ENCODE measurements at regions not wholly inside any gene's neighbourhood (a gene's known extent, or its start where the extent isn't known, plus 50 kb on each side); places are given as distances from the start of the nearest gene placed in this dataset.

DNA sequence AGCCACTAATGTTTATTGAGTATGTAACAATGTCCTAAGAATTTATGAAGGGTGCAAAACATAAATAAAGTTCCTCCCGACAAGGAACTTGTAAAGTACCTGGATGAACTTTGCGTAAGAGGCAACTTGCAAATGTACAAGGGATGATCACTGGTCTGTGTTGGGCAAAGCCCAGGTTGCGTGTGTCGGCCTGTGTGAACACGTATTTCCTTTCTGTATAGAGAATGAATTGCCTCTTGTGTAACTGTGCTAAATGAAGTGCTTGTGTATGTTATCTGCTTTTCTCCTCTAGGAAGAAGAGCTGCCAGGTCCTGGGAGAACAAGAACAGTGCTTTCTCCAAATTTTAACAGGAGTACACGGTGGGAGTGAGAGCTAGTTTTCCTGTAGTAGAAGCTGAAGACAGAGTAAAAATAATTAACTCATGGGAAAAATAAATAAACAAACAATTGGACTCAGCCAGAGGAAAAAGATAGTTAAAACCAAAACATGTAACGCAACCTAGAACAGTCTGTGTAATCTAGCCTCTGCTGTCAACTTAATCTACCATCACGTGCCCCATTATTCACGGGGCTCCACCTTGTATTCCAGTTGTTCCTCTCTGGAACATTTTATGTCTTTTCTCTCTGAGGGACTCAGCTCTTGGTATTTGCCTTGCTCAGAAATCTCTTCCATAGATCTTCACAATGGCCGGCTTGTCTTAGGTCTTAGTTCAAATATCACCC lies 83.7 kb upstream of the RASGRP1 start:
- no peak for DNase-seq

DNA sequence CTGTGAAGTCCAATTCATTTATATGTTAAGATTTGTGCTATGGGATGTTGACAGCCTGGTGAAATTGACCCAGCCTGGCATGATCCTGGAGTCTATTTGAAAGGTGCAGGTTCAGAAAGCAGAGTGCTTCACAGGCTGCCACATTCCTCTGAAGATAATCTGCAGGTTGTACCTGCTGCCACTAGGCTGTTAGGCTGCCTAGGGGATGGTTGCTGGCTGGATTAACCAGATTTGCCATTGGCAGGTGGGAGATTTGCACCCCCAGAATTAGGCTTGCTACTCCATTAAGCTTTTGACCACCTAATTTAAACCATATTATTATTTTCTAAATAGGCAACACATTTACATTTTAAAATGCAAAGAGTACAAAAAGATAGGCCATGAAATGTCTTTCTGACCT lies 85.8 kb upstream of the RASGRP1 start:
- no peak for DNase-seq

DNA sequence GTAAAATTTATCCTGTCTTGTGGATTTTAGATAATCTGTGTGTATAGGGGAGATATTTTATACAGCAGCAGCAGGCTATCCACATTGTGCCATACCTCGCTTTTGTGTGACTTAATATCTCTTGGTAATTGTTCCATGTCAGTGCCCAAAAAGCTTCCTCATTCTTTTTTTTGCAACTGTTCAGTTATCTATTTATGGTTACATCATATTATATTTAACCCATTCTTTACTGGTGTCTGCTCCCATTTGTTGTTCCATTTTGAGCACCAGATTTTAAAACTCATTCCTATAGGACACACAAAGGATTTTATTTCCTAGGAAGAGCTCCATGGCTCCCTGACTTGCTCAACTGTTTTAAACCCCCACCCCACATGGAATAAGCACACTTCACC lies 86.3 kb upstream of the RASGRP1 start:
- no peak for DNase-seq

DNA sequence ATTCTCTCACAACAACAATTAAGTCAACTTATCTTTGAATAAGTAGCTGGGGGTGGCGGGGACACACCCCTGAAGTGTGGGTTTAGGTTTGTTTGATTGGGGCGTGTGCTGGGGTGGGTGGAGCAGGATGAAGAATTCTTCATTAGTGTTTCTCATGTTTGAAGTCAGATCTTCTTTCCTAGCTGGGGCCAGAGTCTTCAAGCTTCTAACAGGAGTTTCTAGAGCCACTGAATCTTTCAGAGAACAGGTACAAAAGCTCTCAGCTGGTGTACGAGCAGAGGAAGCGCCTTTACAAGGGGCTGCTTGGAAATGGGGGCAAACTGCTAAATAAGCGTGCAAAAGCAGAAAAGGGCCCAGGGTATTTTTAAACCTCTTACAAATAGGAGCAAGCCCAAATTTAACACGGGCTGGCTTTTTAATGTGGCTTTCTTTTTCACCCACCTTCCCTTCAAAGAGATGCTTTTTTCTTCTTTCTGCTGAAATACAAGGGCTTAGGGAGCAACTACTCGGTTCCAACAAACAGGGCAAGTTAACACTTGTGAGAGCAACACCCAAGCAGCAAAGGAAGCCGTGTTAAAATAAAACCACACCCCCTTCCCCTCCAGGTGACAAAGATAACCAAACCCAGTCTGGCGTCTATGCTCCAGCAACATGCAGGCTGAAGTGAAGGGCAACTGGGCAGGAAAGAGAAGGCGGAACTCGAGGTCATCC lies 86.9 kb upstream of the RASGRP1 start:
- DNase-seq, result no peak

DNA sequence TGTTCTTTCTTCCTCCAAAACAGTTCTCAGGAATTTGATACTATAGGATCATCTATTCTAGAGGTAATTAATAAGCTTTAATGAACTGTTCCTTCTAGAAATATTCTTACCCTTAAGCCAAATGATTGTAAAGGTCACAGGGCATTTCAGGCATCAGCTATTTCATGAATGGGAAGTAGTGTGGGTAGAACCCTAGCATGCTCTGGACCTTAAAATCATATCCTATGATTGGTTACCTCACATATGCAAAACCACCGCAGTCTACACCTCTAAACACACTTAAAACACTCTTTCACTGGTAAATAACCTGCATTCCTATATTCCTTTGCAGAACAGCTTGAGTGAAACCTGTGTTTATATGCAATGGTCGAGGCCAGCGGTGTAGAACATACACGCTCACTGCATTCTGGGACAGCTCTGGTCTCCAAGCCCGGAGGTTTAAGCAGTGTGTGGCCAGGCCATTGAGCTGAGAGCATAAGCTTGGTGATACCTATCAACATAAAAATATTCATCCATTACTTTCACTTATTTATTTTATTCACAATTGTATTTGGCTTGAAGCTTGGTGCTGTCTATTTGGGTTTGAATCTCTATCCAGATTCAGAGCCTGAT lies 87.7 kb upstream of the RASGRP1 start:
- no peak for DNase-seq

DNA sequence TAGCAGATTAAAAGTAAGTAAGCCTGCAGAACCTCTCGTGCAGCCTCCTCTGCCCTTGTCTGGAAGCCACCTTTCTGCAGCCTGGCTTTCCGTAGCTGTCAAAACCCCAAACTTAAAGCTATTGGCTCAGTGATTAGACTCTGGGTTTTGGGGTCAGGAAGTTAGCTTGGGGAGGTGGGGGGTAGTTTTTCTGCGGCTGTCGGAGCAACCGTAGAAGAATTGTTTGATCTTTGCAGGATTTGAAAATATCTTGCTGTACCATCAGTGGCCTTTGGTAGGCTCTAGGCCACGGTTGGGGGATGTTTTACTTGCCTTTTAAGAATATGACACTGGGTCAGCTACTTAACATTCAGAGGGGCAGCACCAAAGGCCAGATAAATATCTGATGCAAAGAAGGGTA lies 88.4 kb upstream of the RASGRP1 start:
- DNase-seq, result no peak

DNA sequence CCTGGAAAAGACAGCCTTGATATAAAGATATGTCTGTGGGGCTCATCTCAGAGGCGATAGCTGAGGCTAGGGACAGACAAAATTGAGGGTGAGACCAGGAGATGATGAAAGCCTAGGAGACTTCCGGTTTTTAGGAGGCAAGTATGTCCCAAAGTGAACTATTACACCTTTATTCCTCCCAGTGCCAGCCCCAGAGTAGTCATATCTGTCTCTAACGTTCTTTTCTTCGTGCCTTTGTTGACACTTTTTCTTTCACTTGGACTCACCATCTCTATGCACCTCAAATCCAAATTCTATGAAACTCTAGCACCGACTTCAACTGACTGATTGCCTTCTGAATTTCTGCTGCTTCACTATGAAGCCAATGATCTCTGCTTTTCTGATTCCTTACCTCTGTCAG lies 93.8 kb upstream of the RASGRP1 start:
- no peak for DNase-seq

DNA sequence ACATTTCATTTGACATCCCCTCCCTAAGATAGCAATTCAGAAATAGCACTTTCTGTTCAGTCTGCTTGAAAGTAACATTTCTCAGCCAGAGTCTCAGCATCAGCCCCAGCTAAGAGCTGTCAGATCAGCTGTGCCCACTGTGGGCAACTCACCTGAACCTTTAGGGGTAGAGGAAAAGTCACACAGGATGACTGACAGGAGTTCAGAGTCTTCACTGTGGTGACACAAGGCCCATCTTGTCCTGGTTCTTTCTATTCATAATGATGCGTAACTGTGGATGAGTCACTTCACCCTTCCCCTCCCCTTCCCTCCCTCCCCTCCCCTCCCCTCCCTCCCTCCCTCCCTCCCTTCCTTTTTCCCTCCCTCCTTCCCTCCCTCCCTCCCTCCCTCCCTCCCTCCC lies 96.1 kb upstream of the RASGRP1 start:
- peak; percentile 6 for DNase-seq

DNA sequence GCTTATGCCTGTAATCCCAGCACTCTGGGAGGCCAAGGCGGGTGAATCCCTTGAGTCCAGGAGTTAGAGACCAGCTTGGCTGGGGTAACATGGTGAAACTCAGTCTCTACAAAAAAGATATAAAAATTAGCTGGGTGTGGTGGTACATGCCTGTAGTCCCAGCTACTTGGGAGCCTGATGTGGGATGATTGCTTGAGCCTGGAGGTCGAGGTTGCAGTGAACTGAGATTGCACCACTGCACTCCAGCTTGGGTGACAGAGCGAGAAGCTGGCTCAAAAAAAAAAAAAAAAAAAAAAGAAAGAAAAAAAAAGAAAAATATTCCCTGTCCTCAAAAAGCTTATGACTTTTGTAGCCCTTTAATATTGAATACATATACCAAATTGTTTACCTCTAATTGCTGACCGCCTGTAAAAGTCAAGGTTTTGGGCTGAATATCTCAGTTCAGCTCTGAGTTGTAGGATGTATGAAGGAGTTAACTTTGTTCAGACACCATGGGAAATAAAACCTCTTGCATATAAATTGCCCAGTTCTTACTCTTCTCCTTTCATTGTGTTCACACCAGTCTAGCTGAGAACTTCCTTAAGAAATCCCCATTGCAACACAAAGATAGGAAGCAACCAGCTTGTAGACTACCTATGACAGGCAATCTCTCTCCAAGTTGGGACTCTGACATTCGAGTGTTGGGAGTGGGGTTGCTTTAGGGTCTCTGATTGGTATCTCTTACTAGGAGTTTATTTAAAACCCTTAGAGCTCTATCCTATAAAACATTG lies 97.6 kb upstream of the RASGRP1 start:
- no peak for DNase-seq

DNA sequence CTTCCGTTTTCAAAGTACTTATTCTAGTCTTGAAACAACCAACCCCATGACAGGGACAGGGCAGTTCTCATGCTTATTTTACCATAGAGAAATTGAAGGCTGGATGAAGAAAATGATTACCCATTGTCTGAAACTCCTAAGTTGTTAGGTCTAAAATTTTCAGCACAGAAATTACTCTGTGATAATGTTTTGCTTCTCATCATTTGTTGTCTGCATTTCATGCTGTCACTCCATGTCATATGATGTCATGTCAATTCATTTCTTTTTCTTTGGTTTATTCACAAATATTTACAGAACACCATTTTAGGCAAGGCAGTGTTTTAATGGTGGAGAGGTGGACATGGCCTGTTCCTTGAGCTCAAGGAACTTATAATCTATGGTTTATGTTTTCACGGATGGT lies 98.2 kb upstream of the RASGRP1 start:
- no peak for DNase-seq

DNA sequence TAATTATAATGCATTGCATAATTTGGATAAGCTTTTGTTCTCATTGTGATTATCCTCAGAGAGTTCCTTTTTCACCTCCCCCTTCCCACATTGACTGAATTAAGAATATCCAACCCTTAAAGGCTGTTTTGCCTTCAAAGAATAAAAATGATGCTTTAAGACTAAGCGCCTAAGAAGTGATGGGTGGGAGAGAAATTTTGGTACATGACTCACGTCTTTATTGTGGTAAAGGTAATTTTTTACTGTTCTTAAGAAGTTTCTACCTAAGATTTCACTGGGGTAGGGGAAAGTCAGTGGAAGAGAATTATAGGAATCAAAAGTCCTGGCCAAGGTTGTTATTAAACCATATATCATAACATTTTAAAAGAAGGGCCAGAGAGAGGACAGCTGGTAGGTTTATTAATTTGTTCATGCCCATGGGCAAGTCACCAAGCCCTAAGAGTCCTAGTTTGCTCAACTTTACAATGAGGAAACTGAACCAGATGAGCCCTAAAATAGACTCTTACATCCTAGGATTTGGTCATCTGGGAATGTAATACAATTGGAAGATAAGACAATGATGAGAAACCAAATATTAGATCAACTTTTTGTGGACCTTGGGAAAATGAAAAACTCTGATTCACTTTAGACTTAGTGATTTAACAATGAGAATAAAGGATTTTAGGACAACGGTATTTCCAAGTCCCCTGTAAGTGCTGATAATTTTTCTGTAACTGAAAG lies 101.1 kb upstream of the RASGRP1 start:
- no peak for DNase-seq

DNA sequence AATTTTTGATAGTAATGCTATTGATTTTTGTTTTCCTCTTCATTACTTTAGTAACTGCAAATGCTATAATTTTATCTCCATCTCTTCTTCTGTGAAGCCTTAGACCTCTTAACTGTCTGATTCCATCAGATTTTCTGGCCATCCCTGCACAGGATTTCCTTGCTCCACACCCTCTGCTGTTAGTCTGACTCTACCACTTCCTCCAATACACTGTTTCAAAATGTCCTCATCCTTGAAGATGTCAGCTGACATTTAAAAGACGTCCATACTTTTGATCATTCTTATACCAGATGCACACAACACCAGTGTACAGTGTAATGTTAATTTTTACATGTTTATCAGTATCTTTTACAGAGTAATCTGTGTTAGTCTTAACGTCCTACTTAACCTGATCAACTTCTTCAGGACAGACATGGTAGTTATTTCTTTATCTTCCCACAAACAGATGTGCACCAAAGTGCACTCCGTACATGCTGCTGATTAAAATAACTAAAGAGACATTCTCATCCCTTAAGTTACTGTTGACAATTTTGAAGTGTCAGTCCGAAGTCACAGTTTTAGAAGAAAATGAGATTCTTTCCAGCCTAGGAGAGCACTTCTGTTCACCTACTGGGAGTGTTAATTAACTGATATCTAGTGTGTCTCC lies 102.4 kb upstream of the RASGRP1 start:
- no peak for DNase-seq

DNA sequence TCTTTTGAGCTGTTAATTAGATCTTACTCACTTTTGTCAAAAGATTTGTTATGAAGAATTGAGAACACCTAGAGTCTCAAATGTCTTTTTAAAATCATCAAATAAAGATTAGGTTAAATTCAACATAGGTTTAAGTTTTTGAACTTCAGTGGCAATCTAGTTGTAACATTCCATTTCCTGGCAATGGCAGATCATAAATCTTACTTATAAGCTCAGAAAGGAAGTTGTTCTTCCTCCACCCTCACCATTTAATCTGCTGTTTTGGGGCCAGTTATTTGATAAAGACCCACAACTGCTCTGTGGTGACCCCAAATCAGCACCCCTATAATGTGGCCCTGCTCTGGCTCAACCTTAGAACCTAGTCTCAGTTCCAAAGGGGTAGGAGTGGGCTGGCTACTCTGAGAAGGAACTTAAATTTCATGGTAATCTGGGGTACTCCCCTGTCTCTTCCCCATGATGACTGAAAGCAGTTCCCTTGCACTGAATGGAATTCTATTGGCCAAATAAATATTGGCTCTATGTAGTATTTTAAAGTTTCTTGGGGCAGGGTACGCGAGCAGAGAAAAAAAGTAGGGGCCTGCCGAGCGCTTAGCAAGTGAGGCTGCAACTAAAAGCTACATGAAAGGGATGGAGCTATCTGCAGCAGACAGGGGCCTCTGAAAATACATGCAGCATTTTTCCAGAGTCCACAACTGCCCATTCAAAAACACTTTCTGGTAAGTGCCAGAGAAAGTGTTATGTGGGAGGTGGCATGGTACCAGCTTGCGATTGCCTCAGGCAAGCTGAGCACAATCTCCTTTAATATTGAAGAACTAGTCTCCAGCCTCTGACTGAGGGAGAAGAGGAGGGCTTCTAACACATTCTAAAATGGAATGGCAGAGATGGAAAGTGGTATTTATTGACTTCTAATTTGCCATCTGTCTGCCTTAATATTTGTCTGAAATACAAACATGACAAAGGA lies 103.6 kb upstream of the RASGRP1 start:
- peak; percentile 70 for DNase-seq

DNA sequence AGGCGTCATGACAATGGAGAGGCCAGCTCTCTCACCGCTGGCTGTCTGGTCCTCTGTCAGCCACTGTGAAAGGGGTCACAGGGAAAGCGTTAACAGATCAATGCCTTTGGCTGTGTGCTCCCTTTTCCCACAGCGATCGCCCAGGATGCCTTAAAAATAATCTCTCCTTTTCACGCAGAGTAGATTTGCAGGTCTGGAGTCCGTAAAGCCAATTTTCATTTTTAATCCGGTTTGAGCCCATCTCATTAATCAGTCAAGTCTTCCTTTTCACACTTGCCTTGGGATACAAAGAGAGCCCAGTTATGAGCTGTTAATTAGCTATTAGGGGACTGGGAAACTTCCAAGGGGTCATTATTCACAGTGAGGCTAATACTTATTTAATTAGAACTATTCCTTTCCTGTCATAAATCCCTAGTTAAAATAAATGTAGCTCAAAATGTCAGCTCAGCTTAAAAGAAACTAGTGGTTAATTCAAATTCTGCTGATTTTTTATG lies 104.3 kb upstream of the RASGRP1 start:
- DNase-seq, result peak; percentile 70

DNA sequence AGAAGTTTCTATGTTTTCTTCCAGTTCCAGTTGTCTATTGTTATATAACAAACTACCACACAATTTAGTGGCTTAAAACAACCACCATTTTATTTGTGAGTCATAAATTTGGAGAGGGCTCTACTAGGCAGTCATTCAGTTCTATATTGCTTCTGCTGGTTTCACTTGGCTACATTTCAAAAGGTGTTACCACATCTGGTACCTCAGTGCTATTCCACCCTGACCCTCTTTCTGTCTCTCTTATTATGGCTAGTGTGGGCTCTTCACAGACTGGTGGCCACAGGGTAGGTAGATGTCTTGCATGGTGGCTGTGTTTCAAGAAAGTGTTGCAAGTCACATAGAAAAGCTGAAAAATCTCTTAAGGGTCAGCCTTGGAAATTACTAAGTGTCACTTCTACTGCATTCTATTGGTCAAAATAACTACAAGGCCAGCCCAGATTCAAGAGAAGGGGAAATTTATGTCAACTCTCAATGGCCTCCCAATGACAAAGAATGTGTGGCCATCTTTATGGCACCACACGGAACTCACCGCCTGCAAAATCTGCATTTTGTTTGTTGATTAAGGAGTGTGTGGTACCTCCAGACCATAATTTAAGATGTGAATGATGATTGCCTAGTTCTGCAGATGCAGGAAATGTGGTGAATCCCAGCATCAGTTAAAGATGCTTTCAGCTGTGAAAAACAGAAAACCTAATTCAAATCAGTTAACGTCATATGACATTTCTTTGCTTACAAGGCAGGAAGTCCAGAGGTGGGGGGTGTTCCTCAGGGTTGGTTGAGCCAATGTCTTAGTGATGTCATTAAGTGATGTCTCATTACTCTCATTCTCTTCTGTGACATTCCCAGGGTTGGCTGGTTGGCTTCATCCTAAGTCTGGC lies 105.8 kb upstream of the RASGRP1 start:
- no peak for DNase-seq

DNA sequence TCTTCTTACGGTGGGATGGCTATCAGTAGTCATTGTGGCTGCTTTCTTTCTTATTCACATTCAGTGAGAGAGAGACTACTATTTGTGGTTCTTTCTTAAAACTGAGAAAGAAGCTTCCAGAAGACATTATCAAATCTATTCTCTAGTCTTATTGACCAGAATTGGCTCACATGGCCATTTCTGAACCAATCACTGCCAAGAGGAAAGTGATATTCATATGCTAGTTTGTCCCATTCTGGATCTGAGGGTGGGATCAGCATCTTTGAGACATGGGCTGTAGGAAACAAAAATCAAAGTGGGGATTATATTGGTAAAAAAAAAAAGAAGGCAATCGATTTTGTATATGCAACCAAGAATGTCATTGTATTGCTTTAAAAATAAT lies 106.4 kb upstream of the RASGRP1 start:
- no peak for DNase-seq

DNA sequence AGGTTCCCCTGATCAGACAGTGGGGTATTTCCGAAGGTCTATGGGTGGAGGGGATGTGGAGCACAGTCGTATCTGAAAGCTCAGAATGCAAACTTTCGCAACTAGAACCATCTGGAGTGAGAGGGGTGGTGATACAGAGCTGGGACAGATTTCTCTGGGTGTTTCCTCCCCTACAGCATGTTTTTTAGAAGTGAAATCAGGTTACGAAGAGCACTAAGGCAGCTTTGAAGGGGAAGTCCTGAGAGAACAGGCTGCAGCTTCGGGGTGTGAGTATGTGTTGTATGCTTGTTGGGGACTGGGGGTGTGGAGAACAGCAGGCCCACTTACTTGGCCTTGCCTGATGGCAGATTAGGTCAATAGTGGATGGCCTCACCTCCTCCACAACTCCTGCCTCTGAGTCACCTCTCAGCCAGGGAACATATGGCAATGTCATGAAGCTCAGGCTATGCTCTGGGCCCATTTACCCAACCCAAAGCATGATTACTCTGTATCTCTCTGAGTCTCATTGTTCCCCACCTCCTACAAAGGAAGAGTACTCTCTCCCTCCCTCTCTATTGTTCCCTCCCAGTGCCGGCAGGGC lies 107.2 kb upstream of the RASGRP1 start:
- DNase-seq, result peak; percentile 8

DNA sequence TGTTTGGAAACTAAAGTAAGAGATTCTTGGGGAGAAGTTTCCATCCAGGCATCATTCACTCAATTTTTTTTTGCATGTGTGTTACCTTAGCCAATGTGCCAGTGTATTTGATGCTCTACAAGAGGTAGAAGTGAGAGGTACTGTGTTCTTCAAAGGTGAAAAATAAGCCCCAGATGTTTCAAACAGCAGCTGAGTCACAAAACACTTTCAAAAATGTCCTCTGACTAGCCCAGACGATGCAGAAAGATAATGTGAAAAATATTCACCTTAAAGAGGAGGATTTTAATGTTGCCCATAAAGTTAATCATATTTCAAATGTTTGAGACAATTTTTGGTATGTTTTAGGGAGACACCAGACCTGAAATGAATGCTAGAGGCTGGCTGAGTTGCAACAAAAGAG lies 107.7 kb upstream of the RASGRP1 start:
- DNase-seq, result no peak
